ENCODE measurements at regions not wholly inside any gene's neighbourhood (a gene's known extent, or its start where the extent isn't known, plus 50 kb on each side); places are given as distances from the start of the nearest gene placed in this dataset.

DNA sequence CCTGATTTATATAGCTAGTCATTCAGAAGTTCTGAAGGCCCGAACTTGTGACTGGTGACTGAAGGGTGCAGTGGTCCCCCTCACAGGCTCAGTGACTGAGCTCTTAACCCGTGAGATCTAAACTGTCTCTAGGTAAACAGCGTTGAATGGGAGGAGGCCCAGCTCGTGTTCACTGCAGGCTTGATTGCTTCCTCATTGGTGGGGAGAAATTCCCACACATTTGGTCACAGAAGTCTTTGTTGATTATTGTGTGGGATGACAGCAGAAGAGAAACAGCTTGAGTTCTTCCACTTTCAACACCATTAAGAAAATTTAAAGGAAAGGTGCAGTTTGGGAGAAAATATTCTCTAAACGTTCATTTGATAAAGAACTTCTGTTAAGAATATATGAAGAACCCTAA is 1178.0 kb downstream of the UQCRFS1 start:
- DNase-seq, result no peak

DNA sequence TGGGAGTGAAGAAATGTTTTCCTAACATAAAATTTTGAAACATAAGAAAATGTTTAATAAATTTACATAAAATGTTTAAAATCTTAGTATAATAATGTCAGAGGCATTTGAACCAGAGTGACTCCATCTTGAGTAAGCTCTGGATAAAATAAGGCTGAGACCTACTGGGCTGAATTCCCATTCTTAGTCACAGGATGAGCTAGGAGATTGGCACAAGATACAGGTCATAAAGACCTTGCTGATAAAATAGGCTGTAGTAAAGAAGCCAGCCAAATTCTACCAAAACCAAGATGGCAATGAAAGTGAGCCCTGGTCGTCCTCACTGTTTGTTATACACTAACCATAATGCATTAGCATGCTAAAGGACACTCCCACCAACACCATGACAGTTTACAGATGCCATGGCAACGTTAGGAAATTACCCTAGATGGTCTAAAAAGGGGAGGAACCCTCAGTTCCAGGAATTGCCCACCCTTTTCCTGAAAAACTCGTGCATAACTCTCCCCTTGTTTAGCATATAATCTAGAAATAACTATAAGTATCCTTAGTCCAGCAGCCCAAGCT is 1184.0 kb downstream of the UQCRFS1 start:
- no peak for DNase-seq

DNA sequence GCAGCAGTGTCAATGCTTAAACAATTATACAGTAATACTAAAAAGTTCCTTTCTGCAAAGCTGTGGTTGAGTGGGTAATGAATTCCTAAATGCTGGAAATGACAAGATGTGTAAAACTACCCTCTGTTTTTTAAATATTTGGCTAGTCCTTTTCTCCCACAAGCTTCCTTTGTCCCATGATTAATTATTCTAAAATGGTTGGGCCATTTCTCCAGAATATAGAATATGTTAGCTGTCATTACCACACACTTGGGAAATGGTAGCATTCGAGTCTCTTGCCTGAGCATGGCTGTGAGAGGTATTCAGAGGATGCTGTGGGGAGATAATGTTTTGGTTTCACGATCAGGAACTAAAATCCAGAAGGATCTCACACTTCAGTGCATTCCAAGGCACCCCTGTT is 1185.8 kb downstream of the UQCRFS1 start:
- DNase-seq, result no peak

DNA sequence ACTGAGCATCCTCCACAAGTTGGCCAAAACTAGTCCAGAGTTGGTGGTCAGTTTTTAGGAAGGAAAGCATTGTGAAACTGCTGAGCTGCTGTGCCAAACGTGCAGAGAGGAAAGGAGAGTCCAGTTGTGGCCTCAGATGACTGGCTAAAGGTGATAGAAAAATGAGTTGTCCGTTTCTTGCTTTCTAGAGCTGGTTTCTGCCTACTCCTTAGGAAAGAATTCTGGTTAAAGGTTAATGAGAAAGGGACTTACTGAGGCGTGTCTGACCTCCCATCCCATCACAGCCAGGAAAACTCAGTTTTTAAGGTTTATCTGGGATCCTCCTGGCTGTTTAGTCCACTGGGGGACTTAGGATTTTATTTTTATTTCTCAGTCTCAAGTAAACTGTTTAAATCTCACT is 1186.3 kb downstream of the UQCRFS1 start:
- no peak for DNase-seq

DNA sequence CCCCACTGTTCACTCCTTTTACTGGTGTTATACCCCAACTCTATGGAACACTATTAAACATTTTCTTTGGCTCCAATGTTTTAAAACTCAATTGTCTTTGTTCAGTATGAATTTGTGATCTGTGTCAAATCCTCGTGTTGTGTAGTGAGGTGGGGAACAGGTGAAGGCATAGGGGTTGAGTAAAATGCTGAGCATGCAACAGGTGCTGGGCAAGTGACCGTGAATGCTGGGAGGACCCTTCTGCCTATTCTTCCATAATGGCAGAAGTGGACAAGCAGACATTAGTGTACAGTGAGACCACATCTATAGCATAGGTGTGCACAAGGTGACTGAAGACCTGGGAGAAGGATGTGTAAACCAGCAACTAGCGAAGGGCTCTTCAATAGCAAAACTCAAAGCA is 1188.0 kb downstream of the UQCRFS1 start:
- no peak for DNase-seq

DNA sequence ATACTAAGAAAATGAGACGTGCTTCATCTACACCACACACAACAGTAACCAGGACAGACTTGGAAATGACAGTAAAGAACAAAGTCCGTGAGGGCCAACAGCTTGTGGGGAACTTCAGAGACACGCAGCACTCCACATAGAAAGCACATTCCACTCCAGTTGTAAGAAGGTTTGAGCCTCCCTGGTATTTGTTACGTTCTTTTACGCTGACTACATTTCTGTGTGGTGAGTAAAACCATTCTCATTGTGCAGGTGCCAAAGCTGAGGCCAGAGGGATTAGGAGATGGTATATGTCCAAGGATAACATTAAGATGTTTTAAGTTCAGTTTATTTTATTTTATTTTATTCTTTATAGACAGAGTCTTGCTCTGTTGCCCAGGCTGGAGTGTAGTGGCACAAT is 1189.9 kb downstream of the UQCRFS1 start:
- DNase-seq, result no peak

DNA sequence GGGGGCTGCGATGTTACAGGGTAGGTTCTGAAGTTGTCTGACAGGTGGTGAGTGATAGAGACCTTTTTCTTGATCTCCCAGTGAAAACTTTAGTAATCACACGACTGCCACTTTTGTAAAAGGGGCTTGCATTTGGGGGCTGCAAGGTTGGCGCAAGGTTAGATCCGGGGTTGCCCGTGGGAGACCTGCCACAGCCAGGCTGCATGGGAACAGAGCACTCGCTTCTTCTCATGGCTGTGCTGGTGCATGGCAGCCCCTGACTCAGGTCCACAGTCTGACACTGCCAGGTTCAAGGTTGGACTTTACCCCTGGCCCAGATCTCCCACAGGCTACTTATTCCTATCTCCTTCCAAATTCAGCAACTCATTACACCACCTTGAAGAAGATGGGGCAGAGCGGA is 1190.4 kb downstream of the UQCRFS1 start:
- DNase-seq, result no peak

DNA sequence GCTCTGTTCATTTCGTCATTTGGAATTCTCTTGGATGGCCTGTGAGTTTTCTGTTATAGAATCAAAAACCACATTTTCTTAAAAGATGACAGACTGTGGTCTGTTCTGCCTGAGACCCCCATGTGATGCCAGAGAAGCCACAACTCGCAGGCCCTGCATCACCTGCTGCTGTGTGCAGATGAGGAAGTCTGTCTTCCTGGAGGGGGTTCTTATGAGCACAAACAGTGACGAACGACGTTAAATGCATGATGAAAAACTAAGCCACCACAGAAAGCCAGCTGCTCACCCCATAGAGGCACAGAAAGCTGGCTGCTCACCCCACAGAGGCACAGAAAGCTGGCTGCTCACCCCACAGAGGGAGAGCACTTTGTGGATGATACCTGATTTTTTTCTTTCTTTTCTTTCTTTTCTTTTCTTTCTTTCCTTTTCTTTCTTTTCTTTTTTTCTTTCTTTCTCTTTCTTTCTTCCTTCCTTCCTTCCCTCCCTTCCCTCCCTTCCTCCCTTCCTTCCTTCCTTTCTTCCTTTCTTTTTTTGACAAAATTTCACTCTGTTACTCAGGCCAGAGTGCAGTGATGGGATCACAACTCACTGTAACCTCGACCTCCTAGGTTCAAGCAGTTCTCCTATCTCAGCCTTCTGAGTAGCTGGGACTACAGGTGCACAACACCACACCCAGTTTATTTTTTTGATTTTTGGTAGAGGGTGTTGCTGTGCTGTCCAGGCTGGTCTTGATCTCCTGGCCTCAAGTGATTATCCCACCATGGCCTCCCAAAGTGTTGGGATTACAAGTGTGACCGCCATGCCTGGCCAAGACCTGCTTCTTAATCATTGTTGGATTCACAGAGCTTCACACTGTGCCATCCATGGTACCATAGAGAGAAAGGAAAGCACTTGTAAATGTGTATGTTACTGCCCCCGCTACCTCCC is 1191.4 kb downstream of the UQCRFS1 start:
- DNase-seq, result no peak

DNA sequence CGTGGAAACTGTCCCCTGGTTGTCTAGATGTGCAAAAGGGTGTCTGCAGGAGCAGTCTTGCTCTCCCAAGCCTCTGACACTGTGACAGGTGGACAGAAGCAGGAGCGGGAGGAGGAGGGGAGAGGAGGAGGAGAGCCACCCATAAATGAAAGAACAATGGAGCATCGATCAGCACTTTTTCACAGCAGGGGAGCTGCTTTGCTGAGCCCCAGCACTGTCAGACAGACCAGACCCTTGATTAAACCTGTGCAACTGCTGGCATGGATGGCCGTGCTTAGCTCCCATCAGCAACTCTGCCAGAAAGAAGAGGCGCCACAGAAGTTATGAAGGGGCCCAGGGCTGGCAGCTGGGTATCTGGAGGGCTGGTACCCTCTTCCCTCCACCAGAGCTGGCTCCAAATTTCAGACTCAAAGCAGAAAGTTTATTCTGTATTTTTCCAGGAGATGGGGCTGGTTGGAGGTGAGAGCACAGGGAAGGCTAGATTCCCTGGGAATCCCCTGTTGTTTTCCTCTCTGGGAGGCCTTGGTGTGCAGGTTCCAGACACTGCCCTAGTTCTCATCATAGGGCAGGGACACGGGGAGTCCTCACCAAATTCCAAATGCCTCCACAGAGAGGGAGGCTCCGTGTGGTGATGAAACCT is 1192.2 kb downstream of the UQCRFS1 start:
- DNase-seq, result no peak

DNA sequence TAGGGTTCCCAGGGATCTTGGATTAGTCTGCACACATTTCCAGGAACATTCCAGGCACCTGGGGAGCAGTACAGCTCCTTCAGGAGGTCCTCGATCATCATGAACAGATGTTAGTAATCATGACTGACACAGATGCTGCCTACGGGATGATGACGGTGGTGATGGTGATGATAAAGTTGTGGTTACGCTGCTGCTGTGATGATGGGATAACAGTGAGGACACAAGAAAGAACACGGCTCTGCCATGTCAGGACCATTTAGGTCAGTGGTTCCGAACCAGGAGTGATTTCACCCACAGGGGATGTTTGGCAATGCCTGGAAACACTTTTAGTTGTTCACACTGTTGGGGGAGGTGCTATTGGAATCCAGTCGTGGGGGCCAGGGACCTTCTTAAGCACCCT is 1193.0 kb downstream of the UQCRFS1 start:
- DNase-seq, result no peak

DNA sequence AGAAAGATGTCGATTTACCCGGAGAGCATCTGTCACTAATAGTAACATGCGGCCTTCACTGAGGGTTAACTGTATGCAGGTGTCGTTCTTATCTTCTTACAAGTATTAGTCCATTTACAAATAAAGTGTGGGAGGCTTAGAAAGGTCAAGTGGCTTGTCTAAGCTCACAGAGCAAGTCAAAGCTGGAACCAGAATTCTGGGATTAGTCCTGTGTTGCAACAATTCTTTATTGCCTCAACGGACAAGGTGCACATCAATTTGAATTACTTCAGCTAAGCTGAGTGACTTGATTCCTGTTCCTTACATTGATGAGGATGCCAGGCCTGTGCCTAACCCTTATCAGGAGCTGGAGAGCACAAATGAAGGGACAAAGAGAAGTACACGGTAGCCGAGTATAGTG is 1193.6 kb downstream of the UQCRFS1 start:
- DNase-seq, result no peak

DNA sequence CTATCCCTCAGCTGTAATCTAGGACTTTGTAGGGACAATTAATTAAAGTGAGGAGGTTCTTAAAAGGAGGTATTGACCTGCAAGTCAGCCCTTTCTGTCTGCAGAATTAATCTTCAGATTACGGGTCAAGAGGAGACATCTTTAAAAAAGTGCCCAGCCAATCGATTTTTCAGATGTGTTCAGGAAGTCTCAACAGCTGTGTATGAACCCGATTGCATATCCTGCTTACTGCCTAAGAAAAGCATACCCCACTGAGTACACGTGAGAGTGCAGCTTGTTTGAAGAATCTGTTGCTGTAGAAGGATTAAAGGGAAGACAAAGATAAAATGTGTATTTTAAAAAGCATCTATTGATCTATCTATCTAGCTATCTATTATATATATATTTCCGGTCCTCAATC is 1194.5 kb downstream of the UQCRFS1 start:
- DNase-seq, result no peak

DNA sequence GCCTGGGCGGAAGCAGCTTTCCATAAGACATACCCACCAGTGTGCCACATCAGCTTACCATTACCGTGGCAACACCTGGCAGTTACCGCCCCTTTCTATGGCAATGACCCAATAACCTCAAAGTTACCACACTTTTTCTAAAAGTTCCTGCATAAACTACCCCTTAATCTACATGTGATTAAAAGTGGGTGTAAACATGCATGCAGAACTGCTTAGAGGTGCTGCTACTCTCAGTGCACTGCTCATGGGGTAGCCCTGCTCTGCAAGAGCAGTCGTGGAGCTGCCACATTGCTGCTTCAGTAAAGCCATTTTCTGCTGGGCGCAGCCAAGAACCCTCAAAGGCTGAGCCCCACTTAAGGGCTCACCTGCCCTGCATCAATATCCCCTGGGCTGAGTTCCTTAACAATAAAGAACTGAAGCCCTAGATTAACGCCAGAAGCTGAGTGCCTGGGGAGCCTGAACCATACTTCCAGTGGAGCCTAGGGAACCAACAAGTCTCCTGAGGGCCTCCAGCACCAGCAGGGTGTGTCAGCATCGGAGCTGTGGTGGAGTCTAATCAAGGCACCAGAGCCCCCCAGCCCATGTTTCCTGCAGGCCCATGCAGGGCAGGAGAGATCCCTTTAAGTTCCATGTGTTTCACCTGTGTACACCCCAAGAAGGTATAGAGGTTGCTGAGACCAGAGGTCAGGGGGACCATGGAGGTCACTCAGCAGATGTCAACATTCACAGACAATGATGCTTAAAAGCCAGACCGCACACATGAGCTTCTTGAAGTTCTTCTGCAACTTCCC is 1198.1 kb downstream of the UQCRFS1 start:
- no peak for DNase-seq

DNA sequence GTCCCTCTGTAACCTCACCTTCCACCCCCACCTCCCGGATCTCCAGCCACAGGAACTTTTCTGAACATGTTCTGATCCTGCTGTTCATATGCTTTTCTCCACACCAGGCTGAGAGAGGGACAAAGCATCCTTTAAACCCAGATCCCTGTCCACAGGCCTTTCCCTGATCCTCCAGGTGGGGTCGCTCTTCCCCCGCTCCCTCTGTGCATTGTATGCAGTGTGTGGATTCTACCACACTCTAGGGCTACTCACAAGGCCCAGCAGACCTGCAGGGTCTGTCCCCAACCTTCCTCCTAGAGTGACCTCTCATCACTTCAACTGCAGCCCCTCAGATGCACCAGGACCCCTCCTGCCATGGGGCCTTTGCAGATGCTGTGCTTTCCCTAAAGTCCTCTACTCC is 1200.6 kb downstream of the UQCRFS1 start:
- DNase-seq, result no peak

DNA sequence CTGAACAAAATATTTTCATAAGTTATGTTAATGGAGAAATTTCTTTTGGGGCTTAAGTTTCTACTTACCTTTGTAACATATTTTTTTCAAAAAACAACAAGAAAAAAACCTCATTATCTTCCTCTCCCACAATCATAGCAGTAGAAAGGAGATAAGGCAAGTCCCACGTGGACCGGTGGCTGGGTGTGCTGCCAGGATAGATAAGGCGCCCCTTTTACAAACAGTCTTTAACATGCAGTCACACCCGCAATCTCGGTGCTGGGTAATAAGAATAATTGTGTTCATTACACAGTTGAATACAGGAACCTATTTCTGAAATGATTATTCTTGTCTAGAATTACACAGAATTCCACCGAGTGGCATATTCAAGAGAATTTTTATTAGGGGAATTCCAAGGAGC is 1202.3 kb downstream of the UQCRFS1 start:
- DNase-seq, result no peak

DNA sequence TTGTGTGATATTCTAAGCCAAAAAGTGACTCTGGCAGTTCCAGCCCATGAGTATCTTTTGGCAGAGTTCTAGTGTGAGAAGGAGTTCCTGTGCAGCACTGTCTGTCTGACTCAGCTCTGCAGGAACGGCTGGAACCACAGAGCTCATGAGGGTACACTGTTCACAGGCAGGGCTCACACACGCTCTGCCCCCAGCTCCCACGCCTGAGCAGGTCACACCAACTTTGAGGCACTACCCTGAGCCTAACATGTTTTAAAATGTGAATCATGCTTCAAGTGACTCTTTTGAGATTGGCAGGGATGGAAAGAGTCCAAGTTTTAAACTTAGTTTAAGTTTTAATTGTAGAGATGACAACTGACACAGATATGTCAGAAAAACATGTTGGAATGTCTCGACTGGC is 1203.3 kb downstream of the UQCRFS1 start:
- DNase-seq, result no peak

DNA sequence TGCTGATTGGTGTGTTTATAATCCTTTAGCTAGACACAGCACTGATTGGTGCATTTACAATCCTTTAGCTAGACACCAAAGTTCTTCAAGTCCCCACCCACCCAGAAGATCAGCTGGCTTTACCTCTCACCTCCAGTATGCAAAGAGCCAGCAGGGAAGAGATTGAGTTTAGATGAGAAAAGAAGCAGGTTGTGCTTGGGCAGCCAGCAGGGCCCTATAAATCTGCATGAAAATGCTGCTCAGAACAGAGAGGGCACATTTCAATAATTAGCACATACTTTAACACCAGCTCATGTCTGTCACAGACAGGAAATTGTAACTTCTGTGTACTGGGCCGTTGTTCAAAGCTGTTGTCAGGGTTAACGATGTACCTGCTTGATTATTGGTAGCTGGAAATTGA is 1204.3 kb downstream of the UQCRFS1 start:
- no peak for DNase-seq

DNA sequence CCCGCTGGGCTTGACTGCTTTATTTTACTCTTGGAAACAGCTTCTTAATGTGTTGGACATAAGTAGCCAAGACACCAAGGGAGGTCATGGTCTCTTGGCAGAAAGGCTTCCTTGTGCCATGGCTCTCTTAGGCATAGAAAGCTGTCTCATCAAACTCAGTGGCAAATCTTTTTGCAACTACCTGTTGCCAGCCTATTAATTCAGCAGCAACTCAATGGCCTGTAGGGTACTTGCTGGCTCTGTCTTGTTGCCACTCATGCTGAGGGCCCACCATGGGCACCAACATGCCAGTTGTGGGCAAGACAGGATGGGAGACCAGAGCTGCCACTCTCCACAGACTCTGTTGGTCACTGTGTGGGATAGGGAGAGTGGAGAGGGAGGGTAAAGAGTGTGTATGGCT is 1209.4 kb downstream of the UQCRFS1 start:
- no peak for DNase-seq

DNA sequence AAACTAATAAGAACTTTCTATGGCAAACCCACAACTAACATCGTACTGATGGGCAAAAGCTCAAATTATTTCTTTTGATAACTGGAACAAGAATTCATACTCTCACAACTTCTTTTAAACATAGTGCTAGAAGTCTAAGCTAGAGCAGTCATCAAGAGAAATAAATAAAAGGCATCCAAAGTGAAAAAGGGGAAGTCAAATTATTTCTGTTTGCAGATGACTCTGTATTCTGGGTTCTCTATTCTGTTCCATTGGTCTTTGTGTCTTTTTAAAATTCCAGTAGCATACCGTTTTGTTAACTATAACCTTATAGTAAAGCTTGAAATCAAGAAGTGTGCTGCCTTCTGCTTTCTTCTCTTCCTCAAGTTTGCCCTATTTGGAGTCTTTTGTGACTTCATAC is 1215.9 kb downstream of the UQCRFS1 start:
- no peak for DNase-seq

DNA sequence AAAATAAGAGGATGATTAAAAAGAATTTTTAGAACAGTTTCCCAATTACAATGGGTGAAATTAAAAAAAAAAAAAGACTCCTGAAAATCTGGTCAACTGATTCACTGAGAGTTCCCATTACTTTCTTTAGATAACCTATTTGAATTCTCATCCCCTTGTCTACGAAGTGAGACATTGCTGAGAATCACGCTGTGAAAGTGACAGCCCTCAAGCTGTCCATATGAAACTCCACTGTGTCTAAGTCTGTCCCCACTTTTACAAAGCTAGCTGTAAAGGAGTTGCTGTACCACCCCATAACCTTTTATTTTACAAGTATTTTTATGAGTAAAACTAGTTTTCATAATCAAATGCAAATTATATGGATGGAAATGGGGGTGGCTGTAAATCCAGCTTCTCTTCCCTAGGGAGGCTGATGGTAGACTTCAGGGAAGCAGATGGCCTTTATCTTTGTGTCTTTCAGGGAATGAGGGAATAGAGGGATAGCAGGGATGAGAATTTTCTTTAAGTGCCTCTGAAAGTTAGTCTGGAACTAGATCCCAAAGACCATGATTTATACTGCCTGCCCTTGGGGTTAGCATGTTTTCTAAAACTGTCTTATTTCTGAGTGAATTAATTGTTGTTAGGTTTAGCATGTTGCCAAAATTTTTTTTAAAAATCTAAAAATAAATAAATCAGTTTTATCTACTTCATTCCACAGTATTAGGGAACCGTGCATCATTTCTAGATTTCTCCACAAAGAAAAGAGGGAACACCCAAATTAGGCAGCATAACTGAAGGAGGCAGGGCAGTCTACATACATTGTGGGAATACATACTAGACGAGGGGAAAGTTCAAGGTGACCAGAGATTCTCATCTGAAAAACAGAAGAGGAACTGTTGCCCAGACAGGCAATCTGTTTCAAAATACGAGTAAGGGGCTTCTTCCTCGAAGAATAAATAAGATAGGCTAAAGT is 1219.1 kb downstream of the UQCRFS1 start:
- no peak for DNase-seq

DNA sequence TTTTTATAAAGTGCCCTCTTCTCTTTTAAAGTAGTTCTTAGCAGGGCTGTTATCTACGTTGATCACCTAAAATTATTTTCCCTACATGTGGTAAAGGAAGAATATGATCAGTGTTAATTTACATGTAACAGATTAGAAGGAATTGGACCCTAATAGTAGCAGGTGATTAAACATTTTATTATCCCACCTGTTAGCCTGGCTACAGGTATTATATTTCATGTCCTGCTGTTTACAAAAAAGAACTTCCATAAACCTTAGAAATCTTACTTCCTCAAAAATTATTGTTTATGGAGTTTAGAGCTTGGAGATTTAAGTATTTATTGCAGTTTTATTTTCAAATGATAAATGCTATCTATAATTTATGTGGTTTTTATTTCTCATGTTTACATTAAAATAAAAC is 1226.7 kb downstream of the UQCRFS1 start:
- DNase-seq, result no peak

DNA sequence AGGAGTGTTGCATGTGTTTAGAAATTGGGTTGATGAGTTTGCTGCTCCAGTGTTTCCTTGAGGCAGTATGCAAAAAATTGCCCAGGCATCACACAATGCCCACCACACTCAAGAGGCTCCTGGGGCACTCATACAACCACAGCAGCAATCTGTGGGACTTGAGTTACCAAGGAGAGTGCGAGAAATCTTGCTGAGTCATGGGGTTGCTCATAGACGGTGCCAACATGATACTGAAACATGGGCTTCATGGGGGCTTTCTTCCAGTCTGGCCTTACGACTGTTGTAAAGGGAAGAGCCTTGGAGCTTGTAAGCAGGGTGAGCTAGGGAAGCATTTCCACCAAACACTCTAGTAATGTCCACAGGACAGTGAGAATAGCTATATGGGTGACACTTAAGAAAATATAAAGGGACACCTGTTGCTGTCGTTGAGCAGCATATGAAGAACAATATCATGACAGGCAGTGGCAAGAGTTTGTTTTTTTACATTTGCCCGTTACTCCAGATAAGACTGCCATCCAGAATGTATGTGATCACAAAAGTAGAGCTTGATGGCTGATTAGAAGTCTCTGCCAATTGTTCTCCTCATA is 1237.4 kb downstream of the UQCRFS1 start:
- DNase-seq, result no peak
